VCaP (cell line): ENCODE measurements at regions not wholly inside any gene's neighbourhood (a gene's known extent, or its start where the extent isn't known, plus 50 kb on each side); places are given as distances from the start of the nearest gene placed in this dataset.

Experiments used
- H3K27ac ChIP-seq: fragments of 450-650 bp; 2 replicates; pipeline ENCODE4 v1.5.1; 2017
- TF ChIP-seq, protein P1 (sequence below): fragments of 450-650 bp; conservative IDR thresholded peaks from 2 replicates; pipeline ENCODE4 v1.5.1; 2017; ENCODE audit warnings: mild to moderate bottlenecking, moderate library complexity

DNA sequence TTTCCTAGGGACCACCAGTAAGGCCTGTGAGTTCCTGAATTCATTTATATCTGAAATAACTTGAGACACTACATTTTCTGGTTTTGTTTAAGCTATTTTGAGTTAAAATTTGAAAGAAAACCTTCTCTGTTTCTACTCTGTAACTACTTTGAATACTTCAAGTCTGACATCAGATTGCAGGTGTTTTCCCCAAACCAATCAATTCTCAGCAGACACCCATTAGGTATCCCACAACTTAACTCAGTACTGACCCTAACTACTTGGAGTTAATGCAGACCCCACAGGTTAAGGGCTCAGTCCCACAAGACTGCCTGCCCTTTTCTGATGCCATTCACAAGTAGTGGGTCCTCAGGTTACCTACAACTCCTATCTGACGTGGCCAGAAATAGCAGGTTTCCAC is 1100.0 kb upstream of the SLIT2 start:
- no peak overlapping the region for H3K27ac ChIP-seq
- TF ChIP-seq, protein P1, sequence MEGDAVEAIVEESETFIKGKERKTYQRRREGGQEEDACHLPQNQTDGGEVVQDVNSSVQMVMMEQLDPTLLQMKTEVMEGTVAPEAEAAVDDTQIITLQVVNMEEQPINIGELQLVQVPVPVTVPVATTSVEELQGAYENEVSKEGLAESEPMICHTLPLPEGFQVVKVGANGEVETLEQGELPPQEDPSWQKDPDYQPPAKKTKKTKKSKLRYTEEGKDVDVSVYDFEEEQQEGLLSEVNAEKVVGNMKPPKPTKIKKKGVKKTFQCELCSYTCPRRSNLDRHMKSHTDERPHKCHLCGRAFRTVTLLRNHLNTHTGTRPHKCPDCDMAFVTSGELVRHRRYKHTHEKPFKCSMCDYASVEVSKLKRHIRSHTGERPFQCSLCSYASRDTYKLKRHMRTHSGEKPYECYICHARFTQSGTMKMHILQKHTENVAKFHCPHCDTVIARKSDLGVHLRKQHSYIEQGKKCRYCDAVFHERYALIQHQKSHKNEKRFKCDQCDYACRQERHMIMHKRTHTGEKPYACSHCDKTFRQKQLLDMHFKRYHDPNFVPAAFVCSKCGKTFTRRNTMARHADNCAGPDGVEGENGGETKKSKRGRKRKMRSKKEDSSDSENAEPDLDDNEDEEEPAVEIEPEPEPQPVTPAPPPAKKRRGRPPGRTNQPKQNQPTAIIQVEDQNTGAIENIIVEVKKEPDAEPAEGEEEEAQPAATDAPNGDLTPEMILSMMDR, result no peak

DNA sequence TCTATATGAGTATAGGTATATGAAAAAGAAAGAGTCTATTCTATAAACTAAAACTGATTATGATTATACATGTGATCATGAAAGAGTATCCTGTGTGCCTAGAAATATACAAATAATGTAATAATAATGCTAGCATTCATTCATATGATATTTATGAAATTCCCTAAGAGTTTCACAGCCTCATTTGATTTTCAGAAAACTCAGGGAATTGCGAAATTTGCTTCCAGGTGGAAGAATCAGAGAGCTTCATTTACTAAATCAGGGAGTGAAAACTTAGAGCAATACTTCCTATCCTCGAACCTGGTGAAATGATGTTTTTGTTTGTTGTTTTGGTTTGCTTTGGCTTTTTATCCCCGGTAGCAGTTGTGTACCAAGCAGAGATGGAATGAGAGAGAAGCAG is 1105.7 kb upstream of the SLIT2 start:
- TF ChIP-seq, protein P1, result no peak
- no peak overlapping the region for H3K27ac ChIP-seq

DNA sequence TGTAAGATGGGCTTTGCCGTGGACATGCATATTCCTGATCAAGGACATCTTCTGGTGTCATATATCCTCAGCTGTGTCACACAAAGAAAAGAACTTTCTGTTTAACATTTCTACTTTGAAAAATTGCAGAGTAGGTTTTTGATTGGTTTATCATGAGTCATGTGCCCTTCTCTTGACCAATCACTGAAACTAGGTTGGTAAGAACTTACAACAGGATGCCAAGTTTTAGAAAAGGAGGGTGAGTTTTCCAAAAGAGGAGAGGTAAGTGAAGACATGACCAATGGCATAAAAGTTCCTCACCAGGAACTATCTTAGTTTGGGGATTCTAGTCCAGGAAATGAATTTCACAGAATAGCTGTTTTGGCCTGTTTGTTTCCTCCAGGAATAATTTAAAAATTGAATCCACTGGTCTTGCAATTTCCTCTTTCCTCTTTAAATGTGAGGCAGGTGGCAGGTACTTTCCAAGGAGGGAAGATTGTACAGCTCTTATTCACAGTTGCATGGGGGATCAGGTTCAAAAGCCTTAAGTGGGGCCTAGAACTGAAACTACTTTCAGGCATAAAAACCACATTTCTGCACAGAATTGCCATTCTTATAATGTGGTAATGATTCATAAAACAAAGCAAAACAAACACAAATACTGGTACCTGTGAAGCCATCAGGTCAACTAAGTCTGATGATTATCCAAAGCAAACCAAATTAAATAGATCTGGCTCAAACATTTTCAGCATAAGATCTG is 1114.5 kb upstream of the LCORL start:
- TF ChIP-seq, protein P1, result no peak
- no peak overlapping the region for H3K27ac ChIP-seq

DNA sequence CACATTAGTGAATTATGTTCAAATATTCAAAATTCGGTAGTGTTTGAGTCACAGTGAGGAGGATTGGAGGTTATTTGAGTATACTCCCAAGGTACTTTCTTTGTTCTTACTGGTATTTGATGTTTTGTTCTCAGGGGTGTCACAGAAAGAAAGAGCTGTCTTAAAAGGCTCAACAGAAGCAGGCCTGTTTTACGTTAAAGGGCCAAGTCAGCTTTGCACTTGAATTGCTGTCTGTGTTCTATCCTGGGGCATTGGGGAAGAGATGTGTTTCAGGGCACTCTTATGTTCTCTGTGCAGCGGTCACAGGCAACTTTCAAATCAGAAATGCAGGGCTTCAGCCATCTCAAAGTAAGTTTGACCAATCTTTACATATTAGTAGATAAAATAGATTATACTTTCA is 1113.1 kb upstream of the LCORL start:
- TF ChIP-seq, protein P1, result no peak
- no peak overlapping the region for H3K27ac ChIP-seq

DNA sequence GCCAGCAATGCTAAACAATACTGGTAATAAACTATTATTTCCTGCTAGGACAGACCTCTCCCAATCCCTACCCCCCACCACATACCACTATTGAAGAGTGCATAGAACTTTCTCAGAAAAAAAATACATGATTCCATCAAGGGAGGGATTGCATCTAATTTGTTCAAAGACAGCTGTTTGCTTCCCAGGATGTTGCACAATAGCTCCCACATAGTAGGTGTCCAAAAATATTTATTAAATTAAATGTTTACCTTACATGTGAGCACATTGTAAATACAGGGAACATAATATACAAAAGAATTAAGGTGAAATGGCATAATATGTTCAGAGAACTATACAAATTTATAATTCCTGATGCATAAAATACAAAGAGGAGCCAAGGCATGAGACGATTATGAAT is 1111.8 kb upstream of the LCORL start:
- TF ChIP-seq, protein P1, result no peak
- H3K27ac ChIP-seq, result no peak overlapping the region

DNA sequence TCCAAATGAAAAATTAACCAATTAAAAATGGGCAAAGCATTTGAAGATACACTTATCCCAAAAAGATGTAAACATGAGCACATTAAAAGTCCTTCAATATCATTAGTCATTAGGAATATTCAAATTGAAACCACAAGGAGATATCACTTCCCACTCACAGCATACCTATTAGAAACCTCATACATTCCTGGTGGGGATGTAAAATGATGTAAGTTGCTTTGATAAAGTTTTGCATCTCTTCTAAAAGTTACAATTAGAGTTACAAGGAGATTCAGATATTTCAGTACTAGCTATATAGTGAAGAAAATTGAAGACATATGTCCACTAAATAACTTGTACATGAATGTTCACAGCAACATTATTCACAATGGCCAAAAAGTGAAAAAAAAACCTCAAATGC is 1109.3 kb upstream of the LCORL start:
- TF ChIP-seq, protein P1, result no peak

DNA sequence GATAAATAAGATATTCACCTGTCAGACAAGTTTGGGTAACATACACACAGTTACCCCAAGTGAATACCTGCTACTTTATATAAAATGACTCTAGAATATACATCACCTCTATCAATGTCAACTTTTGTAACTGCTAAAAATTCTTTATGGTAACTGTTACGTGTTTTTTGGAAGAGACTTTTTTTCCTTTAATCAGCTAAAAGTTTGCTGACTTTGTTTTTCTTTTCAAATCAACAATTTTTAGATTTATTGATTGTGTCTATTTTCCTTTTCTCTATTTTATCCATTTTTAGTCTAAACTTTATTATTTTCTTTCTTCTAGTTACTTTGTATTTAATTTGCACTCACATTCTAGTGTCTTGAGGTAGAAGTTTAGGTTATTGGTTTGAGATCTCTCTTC is 1106.6 kb upstream of the LCORL start:
- TF ChIP-seq, protein P1, result no peak
- H3K27ac ChIP-seq, result no peak overlapping the region

More for the DNA sequence above, 1109.3 kb upstream of the LCORL start:
- no peak overlapping the region for H3K27ac ChIP-seq
